ENCODE measurements at regions not wholly inside any gene's neighbourhood (a gene's known extent, or its start where the extent isn't known, plus 50 kb on each side); places are given as distances from the start of the nearest gene placed in this dataset.
"Not testable (repeated sequence)": the region's sequence is repeated elsewhere in the genome, so short reads cannot be mapped to it uniquely, and the experiment has no call there.

- no peak for DNase-seq
Measured at GRCh38 chr2:122542236-122542635, 786.8 kb downstream of the TSN start.

DNA sequence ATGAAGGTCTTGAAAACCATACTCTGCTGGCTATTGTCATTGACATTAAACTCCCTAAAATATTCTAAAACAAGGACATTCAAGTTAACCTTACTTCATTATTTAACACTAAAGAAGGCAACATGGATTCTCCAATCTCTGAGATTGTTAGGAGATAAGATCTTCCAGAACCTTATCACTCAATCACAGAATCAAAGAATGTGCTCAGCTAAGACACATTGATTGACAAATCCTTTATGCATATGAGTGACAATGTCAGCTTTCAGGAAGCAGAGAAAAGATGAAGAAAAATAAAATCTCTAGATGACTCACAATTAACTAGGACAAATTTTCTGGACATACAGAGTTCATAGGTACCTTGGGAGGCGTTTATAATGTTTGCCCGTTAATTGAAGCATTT is 787.2 kb downstream of the TSN start:
- no peak for DNase-seq

DNA sequence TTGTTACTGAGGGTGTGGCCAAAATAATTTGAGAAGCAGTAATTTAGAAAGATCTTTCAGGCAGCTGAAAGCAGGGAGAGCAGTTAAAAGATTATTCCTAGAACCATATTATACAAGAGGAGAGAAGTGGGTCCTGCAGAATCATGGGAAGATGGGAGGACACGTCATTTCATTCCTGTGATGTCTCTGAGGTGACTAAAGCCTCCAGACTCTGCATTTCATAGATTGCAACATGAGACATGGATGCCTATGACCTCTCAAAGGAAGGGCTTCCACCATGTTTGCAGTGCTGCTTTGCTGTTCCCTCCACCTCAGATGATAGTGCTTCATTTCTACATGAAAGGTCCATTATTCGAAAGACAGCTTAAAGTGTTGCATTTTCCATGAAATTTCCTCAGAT is 788.4 kb downstream of the TSN start:
- no peak for DNase-seq

GRCh38 chr2:122545821-122546220 is 790.4 kb downstream of the TSN start:
- DNase-seq = no peak

- DNase-seq = no peak
Measured at GRCh38 chr2:122562775-122563174, 807.3 kb downstream of the TSN start.

DNA sequence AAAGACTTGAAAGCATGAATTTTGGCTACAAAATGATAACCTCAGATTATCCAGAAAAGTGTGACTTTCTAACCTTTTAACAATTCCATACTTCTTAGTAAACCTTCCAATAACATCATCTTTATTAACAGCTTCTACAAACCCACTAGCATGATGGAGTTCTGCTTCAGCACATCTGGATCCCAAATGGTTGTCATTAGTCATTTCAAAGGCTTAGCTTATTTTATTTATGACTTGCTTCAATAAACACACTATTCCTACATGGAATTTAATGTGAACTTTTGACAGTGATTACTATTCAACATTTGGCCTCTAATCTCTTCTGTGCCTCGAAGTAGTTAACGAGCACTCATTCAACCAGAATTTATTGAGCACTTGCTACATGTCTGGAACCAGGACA is 808.3 kb downstream of the TSN start:
- no peak for DNase-seq

DNA sequence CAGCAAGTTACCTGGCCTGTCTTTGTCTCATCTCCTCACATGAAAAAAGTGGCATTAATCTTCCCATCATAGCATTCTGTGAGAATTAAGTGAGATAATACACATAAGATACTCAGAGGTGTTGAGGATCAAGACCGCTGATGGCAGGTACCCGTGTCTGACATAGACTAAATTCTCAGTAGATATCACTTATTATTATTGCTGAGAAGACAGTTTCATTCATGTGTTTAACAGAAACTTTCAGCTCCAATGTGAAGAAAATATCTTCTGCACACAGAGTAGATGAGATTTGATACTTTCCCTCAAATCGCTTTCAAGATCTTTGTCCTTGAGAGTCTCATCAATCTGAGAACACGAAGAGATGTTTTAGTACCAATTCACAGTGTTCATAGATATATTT is 809.4 kb downstream of the TSN start:
- no peak for DNase-seq

- DNase-seq = no peak
Measured at GRCh38 chr2:122565364-122565763, 809.9 kb downstream of the TSN start.

DNA sequence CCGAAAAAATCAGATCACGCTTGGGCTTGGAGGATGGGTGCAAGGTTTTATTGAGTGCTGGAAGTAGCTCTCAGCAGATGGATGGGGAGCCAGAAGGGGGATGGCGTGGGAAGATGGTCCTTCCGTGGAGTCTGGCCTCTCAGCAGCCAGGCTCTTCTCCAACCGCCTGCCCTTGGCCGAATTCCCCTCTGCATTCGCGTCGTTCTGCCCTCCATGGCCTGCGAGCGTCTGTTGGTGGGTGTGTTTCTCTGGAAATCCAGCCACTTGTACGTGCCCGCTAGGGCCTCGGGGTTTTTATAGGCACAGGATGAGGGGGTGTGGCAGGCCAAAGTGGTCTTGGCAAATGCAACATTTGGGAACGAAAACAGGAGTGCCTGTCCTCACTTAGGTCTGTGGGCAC is 815.2 kb downstream of the TSN start:
- DNase-seq = no peak

- not testable (repeated sequence) for DNase-seq
Measured at GRCh38 chr2:122571471-122571870, 816.0 kb downstream of the TSN start.

- no peak for DNase-seq
Measured at GRCh38 chr2:122575076-122575475, 819.6 kb downstream of the TSN start.

GRCh38 chr2:122583159-122583917 is 827.9 kb downstream of the TSN start:
- no peak for DNase-seq

- DNase-seq = no peak
Measured at GRCh38 chr2:122590524-122590923, 835.1 kb downstream of the TSN start.

- DNase-seq = no peak
Measured at GRCh38 chr2:122595065-122595464, 839.6 kb downstream of the TSN start.

DNA sequence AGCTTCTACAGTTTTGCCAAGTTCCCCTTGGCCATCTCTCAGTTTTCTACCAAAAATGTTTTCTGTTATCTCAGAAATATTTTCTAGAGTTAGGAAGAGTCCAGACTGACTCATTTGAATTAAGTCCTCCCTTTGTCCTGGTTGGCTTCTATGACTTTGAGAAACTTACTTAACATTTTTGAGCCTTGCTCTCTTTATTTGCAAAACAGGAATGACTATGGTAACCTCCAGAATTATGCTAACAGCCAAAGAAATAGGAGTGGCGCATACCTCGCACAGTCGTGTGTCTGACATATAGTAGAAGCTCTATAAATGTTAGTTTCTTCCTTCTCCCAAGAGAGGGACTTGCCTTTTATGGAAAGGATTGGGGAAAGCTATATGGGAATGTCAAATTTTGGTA is 841.1 kb downstream of the TSN start:
- DNase-seq = no peak

- DNase-seq = no peak
Measured at GRCh38 chr2:122598784-122599183, 843.3 kb downstream of the TSN start.

DNA sequence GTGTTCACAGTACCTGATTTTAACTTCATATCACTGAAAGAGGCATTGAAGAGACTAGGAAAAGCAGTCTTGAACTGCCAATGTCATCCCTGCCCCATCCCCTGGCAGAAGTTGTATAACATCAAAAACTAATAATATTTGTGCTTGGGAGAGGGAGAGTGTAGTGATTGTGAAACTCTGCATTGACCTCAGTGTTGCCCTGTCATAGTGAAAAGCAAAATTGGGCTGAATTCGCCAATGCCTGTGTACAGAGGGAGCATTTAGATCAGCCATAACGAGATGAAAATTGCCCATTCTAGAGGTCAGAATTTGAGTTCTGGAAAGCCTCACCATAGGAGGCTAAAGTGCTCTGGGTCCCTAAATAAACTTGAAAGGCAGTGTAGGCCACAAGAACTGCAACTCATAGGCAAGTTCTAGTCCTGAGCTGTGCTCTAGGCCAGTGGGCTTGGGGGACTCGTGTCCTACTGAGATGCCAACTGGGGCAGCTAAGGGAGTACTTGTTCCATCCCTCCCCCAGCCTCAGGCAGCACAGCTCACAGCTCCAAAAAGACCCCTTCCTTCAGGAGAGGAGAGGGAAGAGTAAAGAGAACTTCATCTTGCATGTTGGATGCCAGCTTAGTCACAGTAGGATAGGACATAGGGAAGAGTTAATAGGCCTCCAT is 855.6 kb downstream of the TSN start:
- no peak for DNase-seq

GRCh38 chr2:122622934-122623333 is 867.5 kb downstream of the TSN start:
- DNase-seq = no peak

DNA sequence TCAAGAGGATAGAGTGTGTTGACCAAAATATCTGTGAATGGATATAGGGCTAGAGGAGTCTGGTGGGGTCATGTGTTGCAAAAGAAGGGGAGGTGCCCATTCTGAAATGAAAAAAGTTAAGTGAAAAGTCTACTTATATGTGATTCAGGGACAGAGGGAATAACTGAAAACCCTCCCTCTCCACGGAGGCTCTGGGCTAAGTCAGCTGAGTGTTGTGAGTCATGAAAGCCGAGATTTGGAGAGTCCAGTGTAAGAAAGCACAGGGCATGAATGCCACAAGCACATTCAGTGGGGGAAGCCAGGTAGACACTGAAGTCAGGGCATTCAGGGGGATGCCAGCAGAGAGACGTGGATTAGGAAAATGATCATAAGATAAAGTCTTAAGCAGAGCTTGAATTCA is 871.9 kb downstream of the TSN start:
- DNase-seq = no peak

DNA sequence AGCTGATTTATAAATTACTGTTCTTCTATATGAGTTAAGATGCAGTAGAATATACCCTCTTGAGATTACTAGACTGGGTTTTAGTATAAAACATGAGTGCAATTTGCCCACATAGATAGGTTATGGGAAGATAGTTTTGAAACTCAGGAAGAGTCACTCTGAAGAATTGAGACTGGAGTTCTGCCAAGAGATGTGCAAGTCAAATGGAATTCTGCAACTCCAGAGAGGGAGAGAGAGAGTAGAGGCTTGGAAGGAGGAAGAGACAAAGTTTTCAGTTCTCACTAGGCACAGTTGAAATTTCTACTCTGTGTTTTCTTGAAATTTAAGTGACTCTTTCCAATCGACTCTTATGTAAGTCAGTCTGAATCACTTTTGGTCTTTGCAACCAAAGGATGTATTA is 878.8 kb downstream of the TSN start:
- DNase-seq = no peak

- no peak for DNase-seq
Measured at GRCh38 chr2:122634920-122635319, 879.5 kb downstream of the TSN start.

GRCh38 chr2:122635686-122636085 is 880.2 kb downstream of the TSN start:
- no peak for DNase-seq

DNA sequence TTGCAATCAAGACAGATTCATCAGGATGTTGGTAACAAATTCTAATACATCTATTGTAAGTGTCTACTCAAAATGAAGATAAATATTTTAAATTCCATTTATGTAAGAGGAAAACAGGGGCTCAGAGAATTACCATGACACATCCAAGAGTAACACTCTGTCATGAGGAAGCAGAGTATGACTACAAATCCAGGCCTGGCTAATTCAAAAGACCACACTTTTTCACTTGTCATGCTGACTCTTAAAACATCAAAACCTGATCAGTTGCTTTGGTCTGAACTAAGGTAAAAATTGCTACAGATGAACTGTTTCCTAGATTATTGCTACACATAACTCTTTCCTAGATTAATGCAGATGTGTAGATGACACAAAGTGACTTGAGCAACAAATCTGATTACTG is 880.6 kb downstream of the TSN start:
- no peak for DNase-seq

DNA sequence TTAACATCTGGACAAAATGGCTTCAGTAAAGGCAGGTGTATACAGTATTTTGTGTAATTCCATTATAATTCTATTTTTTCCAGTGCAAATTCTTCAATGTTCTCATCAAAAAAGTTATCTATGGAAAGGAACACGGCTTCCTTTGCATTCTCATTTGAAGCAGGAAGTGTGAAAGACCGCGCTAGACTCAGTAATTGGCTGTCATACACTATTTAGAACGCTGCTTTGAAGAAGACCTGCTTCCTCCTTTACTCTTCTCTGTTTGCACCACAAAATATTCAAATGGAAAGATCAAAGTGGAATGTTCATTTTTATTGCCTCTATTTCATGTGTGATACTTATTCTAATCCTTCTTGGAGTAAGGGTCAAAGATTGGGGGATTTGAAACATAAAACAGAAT is 883.7 kb downstream of the TSN start:
- DNase-seq = no peak

Data from right lung (tissue), 2 donors.